ENCODE measurements at regions not wholly inside any gene's neighbourhood (a gene's known extent, or its start where the extent isn't known, plus 50 kb on each side); places are given as distances from the start of the nearest gene placed in this dataset.

GRCh38 chr10:108425283-108425964 lies 1260.9 kb upstream of the SORCS1 start:
- peaks cover 0 to 37% (median 17%) of the 10 kb centered on the region in 4 donors for H3K4me1 ChIP-seq
- H3K36me3 ChIP-seq, result no peaks in the 10 kb centered on the region
- TF ChIP-seq POLR2A (IDR thresholded peaks at IDR 0.05; ENCODE audit: low read depth), result no peak
- no peak for TF ChIP-seq POLR2AphosphoS5 (IDR thresholded peaks at IDR 0.05)
- no peak for TF ChIP-seq EP300 (IDR thresholded peaks at IDR 0.05)
- TF ChIP-seq, protein P1, sequence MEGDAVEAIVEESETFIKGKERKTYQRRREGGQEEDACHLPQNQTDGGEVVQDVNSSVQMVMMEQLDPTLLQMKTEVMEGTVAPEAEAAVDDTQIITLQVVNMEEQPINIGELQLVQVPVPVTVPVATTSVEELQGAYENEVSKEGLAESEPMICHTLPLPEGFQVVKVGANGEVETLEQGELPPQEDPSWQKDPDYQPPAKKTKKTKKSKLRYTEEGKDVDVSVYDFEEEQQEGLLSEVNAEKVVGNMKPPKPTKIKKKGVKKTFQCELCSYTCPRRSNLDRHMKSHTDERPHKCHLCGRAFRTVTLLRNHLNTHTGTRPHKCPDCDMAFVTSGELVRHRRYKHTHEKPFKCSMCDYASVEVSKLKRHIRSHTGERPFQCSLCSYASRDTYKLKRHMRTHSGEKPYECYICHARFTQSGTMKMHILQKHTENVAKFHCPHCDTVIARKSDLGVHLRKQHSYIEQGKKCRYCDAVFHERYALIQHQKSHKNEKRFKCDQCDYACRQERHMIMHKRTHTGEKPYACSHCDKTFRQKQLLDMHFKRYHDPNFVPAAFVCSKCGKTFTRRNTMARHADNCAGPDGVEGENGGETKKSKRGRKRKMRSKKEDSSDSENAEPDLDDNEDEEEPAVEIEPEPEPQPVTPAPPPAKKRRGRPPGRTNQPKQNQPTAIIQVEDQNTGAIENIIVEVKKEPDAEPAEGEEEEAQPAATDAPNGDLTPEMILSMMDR (IDR thresholded peaks at IDR 0.05), result no peak
- H3K9me3 ChIP-seq, result no peaks in the 10 kb centered on the region
- no peak overlapping the region for H3K4me3 ChIP-seq
- 67% methylated on average over 1 of the region's 1 CpG for WGBS
- H3K27me3 ChIP-seq, result no peaks in the 10 kb centered on the region
- intact Hi-C loops (cut with DNase I), result no loop called here
- peak; percentile 75 for DNase-seq (ENCODE audit: extremely low spot score)
- no peak overlapping the region for H3K27ac ChIP-seq (replicated peaks in 1 of 4)

GRCh38 chr10:108424656-108425055 lies 1260.2 kb upstream of the SORCS1 start:
- DNase-seq (ENCODE audit: extremely low spot score), result no peak
- intact Hi-C loops (cut with DNase I), result no loop called here
- Histone ChIP-seq H3K9me3 (no peaks in the 10 kb centered on the region), H3K27me3 (no peaks in the 10 kb centered on the region), H3K36me3 (no peaks in the 10 kb centered on the region), H3K4me1 (peaks cover 0 to 37% (median 17%) of the 10 kb centered on the region in 4 donors), H3K4me3 (no peak overlapping the region), H3K27ac (replicated peaks in 1 of 4) (no peak overlapping the region)
- 38% methylated on average over 1 of the region's 1 CpG for WGBS
- TF ChIP-seq EP300 (IDR thresholded peaks at IDR 0.05), result no peak
- no peak for TF ChIP-seq POLR2AphosphoS5 (IDR thresholded peaks at IDR 0.05)
- no peak for TF ChIP-seq POLR2A (IDR thresholded peaks at IDR 0.05; ENCODE audit: low read depth)
- TF ChIP-seq, protein P1 (IDR thresholded peaks at IDR 0.05), result no peak

GRCh38 chr10:108422286-108422685 lies 1257.8 kb upstream of the SORCS1 start:
- Histone ChIP-seq H3K4me3 (no peak overlapping the region), H3K4me1 (peaks cover 0 to 25% (median 9%) of the 10 kb centered on the region in 4 donors), H3K27me3 (no peaks in the 10 kb centered on the region), H3K9me3 (no peaks in the 10 kb centered on the region), H3K27ac (replicated peaks in 1 of 4) (no peak overlapping the region), H3K36me3 (no peaks in the 10 kb centered on the region)
- 81% methylated on average over 2 of the region's 2 CpGs for WGBS
- intact Hi-C loops (cut with DNase I), result no loop called here
- no peak for DNase-seq (ENCODE audit: extremely low spot score)
- TF ChIP-seq POLR2AphosphoS5 (IDR thresholded peaks at IDR 0.05) (no peak), EP300 (IDR thresholded peaks at IDR 0.05) (no peak), POLR2A (IDR thresholded peaks at IDR 0.05; ENCODE audit: low read depth) (no peak)
- TF ChIP-seq, protein P1 (IDR thresholded peaks at IDR 0.05), result no peak

DNA sequence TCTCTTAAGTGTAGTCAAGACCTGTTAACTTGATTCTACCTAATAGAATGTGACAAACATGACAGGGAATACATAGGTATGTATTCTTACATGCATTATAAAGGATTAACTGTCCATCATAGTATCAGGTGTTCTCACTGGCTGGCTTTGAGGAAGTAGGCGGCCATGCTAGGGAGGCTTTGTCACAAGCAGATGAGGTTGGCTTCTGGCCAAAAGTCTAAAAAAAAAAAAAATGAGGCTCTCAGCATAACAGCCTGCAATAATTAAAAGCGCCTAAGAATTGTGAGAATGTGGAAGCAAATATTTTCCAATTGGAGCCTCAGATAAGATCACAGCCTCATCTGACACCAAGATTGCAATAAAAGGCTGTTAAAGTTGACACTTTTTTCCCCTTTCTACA lies 1256.8 kb upstream of the SORCS1 start:
- 66% methylated on average over 2 of the region's 2 CpGs for WGBS
- intact Hi-C loops (cut with DNase I), result no loop called here
- no peak overlapping the region for H3K4me3 ChIP-seq

More for the DNA sequence above, 1256.8 kb upstream of the SORCS1 start:
- no peak for TF ChIP-seq POLR2A (IDR thresholded peaks at IDR 0.05; ENCODE audit: low read depth)
- TF ChIP-seq EP300 (IDR thresholded peaks at IDR 0.05), result no peak
- TF ChIP-seq POLR2AphosphoS5 (IDR thresholded peaks at IDR 0.05), result no peak
- TF ChIP-seq, protein P1 (IDR thresholded peaks at IDR 0.05), result no peak
- peaks cover 0 to 18% (median 4%) of the 10 kb centered on the region in 4 donors for H3K4me1 ChIP-seq
- no peaks in the 10 kb centered on the region for H3K36me3 ChIP-seq
- H3K27ac ChIP-seq (replicated peaks in 1 of 4), result no peak overlapping the region
- no peaks in the 10 kb centered on the region for H3K9me3 ChIP-seq
- no peaks in the 10 kb centered on the region for H3K27me3 ChIP-seq
- DNase-seq (ENCODE audit: extremely low spot score), result no peak
